ENCODE measurements at regions not wholly inside any gene's neighbourhood (a gene's known extent, or its start where the extent isn't known, plus 50 kb on each side); places are given as distances from the start of the nearest gene placed in this dataset.

DNA sequence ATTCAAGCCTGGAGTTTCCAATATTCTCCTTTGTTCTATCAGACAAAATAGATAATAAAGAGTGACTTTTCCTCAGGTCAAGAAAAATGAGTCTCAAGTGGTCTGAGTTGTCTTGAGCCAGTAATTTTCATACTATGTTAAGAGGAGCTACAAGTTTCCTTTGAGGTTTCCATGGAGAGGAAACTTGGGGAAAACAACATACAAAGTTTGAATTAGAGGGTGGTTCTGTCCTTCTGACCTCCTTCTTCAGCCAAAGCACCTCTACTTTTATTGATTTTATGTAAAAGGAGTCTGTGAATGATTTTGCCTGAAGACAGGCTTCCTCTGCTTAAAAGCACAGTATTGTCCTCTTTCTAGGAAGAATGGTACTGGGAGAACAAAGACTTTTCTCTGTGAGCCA, 497.2 kb upstream of the PKN2 start:
- Histone ChIP-seq H3K4me1 (ENCODE audit: insufficient read depth, low read length) (no peaks in the 10 kb centered on the region), H3K4me3 (ENCODE audit: low read depth in 1 of 2, low read length in 2 of 2) (no peak overlapping the region), H3K9me3 (ENCODE audit: low read length) (no peaks in the 10 kb centered on the region), H3K27me3 (ENCODE audit: control insufficient read depth in 1 of 2, insufficient read depth in 2 of 2, low read length in 2 of 2) (no peaks in the 10 kb centered on the region), H3K36me3 (ENCODE audit: insufficient read depth, low read length) (no peaks in the 10 kb centered on the region), H3K9ac (ENCODE audit: low read length) (no peak overlapping the region), H3K27ac (ENCODE audit: low read depth, low read length) (no peak overlapping the region)

DNA sequence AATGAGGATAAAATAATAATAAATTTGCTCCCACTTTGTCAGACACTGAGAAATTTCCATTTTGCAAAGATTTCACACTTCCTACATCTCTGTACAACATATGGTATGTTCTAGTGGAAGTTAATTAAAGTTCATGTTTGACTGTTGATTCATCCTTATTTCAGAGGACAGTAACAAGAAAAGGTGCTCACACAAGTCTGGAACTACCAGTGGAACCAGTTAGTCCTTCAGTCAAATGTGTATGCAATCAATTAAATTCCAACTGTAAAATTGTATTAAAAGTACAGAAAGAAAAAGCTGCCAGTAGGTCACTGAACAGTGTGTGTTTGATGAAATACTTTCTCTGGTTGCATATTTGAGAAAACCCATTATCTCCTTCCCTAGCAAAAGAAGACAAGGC, 496.0 kb upstream of the PKN2 start:
- Histone ChIP-seq H3K4me1 (ENCODE audit: insufficient read depth, low read length) (no peaks in the 10 kb centered on the region), H3K36me3 (ENCODE audit: insufficient read depth, low read length) (no peaks in the 10 kb centered on the region), H3K4me3 (ENCODE audit: low read depth in 1 of 2, low read length in 2 of 2) (no peak overlapping the region), H3K27ac (ENCODE audit: low read depth, low read length) (no peak overlapping the region), H3K27me3 (ENCODE audit: control insufficient read depth in 1 of 2, insufficient read depth in 2 of 2, low read length in 2 of 2) (no peaks in the 10 kb centered on the region), H3K9ac (ENCODE audit: low read length) (no peak overlapping the region), H3K9me3 (ENCODE audit: low read length) (no peaks in the 10 kb centered on the region)

DNA sequence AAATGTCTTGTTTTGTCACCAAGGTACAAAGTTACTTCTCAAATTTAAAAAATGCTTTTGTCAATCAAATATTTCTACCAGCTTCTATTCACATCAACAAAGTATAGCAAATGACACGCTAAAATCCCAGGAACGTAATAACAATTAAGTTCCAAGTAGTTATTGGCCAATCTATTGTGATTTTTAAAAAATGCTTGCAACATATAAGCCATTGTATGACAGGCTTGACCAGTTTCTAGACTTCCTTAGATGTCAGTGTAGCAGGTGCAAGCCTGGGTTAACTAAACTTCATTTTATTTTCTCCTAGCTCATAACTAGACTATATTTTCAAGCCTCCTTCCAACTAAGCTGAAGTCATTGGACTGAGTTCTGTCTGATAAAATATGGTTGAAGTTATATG, 494.5 kb upstream of the PKN2 start:
- Histone ChIP-seq H3K27ac (ENCODE audit: low read depth, low read length) (no peak overlapping the region), H3K4me1 (ENCODE audit: insufficient read depth, low read length) (no peaks in the 10 kb centered on the region), H3K27me3 (ENCODE audit: control insufficient read depth in 1 of 2, insufficient read depth in 2 of 2, low read length in 2 of 2) (no peaks in the 10 kb centered on the region), H3K4me3 (ENCODE audit: low read depth in 1 of 2, low read length in 2 of 2) (no peak overlapping the region), H3K36me3 (ENCODE audit: insufficient read depth, low read length) (no peaks in the 10 kb centered on the region), H3K9ac (ENCODE audit: low read length) (no peak overlapping the region), H3K9me3 (ENCODE audit: low read length) (no peaks in the 10 kb centered on the region)

- H3K4me1 ChIP-seq (ENCODE audit: insufficient read depth, low read length), result no peaks in the 10 kb centered on the region
- H3K4me3 ChIP-seq (ENCODE audit: low read depth in 1 of 2, low read length in 2 of 2), result no peak overlapping the region
- no peaks in the 10 kb centered on the region for H3K27me3 ChIP-seq (ENCODE audit: control insufficient read depth in 1 of 2, insufficient read depth in 2 of 2, low read length in 2 of 2)
- no peak overlapping the region for H3K27ac ChIP-seq (ENCODE audit: low read depth, low read length)
- H3K36me3 ChIP-seq (ENCODE audit: insufficient read depth, low read length), result no peaks in the 10 kb centered on the region
- H3K9me3 ChIP-seq (ENCODE audit: low read length), result no peaks in the 10 kb centered on the region
- H3K9ac ChIP-seq (ENCODE audit: low read length), result no peak overlapping the region
Observed at GRCh38 chr1:88191917-88192316, 492.2 kb upstream of the PKN2 start.

DNA sequence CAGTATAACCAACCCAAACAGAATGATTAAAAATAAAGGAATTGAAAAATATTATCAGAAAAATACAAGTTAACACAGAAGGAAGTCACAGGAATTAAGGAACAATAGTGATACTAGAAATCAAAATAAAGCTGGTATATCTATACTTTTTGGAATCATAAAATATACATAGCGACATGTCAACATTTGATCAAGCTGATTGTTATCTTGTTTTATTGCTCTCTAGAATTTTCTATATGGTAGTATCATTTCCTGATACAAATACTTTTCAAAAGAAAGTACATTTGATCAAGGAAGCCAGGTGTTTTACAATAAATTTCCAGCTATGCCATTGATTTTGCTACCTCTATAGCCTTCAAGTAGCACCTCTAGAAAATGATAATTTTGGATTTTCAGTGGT, 489.5 kb upstream of the PKN2 start:
- Histone ChIP-seq H3K9me3 (ENCODE audit: low read length) (no peaks in the 10 kb centered on the region), H3K27me3 (ENCODE audit: control insufficient read depth in 1 of 2, insufficient read depth in 2 of 2, low read length in 2 of 2) (no peaks in the 10 kb centered on the region), H3K36me3 (ENCODE audit: insufficient read depth, low read length) (no peaks in the 10 kb centered on the region), H3K9ac (ENCODE audit: low read length) (no peak overlapping the region), H3K4me1 (ENCODE audit: insufficient read depth, low read length) (no peaks in the 10 kb centered on the region), H3K4me3 (ENCODE audit: low read depth in 1 of 2, low read length in 2 of 2) (no peak overlapping the region), H3K27ac (ENCODE audit: low read depth, low read length) (no peak overlapping the region)

GRCh38 chr1:88200545-88200944, 483.5 kb upstream of the PKN2 start:
- Histone ChIP-seq H3K4me3 (ENCODE audit: low read depth in 1 of 2, low read length in 2 of 2) (no peak overlapping the region), H3K4me1 (ENCODE audit: insufficient read depth, low read length) (no peaks in the 10 kb centered on the region), H3K27ac (ENCODE audit: low read depth, low read length) (no peak overlapping the region), H3K9me3 (ENCODE audit: low read length) (no peaks in the 10 kb centered on the region), H3K27me3 (ENCODE audit: control insufficient read depth in 1 of 2, insufficient read depth in 2 of 2, low read length in 2 of 2) (no peaks in the 10 kb centered on the region), H3K36me3 (ENCODE audit: insufficient read depth, low read length) (no peaks in the 10 kb centered on the region), H3K9ac (ENCODE audit: low read length) (no peak overlapping the region)

GRCh38 chr1:88204111-88204510, 480.0 kb upstream of the PKN2 start:
- Histone ChIP-seq H3K36me3 (ENCODE audit: insufficient read depth, low read length) (no peaks in the 10 kb centered on the region), H3K9me3 (ENCODE audit: low read length) (no peaks in the 10 kb centered on the region), H3K27me3 (ENCODE audit: control insufficient read depth in 1 of 2, insufficient read depth in 2 of 2, low read length in 2 of 2) (no peaks in the 10 kb centered on the region), H3K27ac (ENCODE audit: low read depth, low read length) (no peak overlapping the region), H3K4me3 (ENCODE audit: low read depth in 1 of 2, low read length in 2 of 2) (no peak overlapping the region), H3K9ac (ENCODE audit: low read length) (no peak overlapping the region), H3K4me1 (ENCODE audit: insufficient read depth, low read length) (no peaks in the 10 kb centered on the region)

- Histone ChIP-seq H3K4me1 (ENCODE audit: insufficient read depth, low read length) (no peaks in the 10 kb centered on the region), H3K27ac (ENCODE audit: low read depth, low read length) (no peak overlapping the region), H3K9ac (ENCODE audit: low read length) (no peak overlapping the region), H3K36me3 (ENCODE audit: insufficient read depth, low read length) (no peaks in the 10 kb centered on the region), H3K4me3 (ENCODE audit: low read depth in 1 of 2, low read length in 2 of 2) (no peak overlapping the region), H3K9me3 (ENCODE audit: low read length) (no peaks in the 10 kb centered on the region), H3K27me3 (ENCODE audit: control insufficient read depth in 1 of 2, insufficient read depth in 2 of 2, low read length in 2 of 2) (no peaks in the 10 kb centered on the region)
Observed at GRCh38 chr1:88204612-88205167, 479.4 kb upstream of the PKN2 start.

DNA sequence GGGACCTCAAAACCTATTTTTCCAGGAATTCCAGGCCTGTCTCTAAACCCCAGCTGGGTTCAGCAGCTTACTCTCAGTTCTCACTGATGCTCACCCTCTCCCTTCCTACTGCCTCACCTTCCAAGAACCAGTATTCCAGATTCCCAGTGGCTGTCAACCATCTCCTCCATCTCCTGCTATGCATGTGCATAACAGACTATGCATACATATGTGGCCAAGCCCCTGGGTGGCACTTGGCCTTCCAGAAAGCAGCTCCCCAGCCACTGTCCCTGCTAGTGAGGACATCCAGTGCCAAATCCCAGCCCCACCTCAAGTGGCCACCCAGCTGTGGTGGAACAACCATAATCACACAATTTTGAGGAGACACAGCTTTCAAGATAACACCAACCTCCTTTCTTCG, 475.7 kb upstream of the PKN2 start:
- Histone ChIP-seq H3K4me1 (ENCODE audit: insufficient read depth, low read length) (no peaks in the 10 kb centered on the region), H3K36me3 (ENCODE audit: insufficient read depth, low read length) (no peaks in the 10 kb centered on the region), H3K27me3 (ENCODE audit: control insufficient read depth in 1 of 2, insufficient read depth in 2 of 2, low read length in 2 of 2) (no peaks in the 10 kb centered on the region), H3K4me3 (ENCODE audit: low read depth in 1 of 2, low read length in 2 of 2) (no peak overlapping the region), H3K9ac (ENCODE audit: low read length) (no peak overlapping the region), H3K9me3 (ENCODE audit: low read length) (no peaks in the 10 kb centered on the region), H3K27ac (ENCODE audit: low read depth, low read length) (no peak overlapping the region)

- Histone ChIP-seq H3K27me3 (ENCODE audit: control insufficient read depth in 1 of 2, insufficient read depth in 2 of 2, low read length in 2 of 2) (no peaks in the 10 kb centered on the region), H3K4me3 (ENCODE audit: low read depth in 1 of 2, low read length in 2 of 2) (no peak overlapping the region), H3K9me3 (ENCODE audit: low read length) (no peaks in the 10 kb centered on the region), H3K4me1 (ENCODE audit: insufficient read depth, low read length) (no peaks in the 10 kb centered on the region), H3K9ac (ENCODE audit: low read length) (no peak overlapping the region), H3K36me3 (ENCODE audit: insufficient read depth, low read length) (no peaks in the 10 kb centered on the region), H3K27ac (ENCODE audit: low read depth, low read length) (no peak overlapping the region)
Observed at GRCh38 chr1:88210103-88210787, 473.8 kb upstream of the PKN2 start.

- no peaks in the 10 kb centered on the region for H3K27me3 ChIP-seq (ENCODE audit: control insufficient read depth in 1 of 2, insufficient read depth in 2 of 2, low read length in 2 of 2)
- H3K4me1 ChIP-seq (ENCODE audit: insufficient read depth, low read length), result no peaks in the 10 kb centered on the region
- H3K9ac ChIP-seq (ENCODE audit: low read length), result no peak overlapping the region
- H3K4me3 ChIP-seq (ENCODE audit: low read depth in 1 of 2, low read length in 2 of 2), result no peak overlapping the region
- H3K36me3 ChIP-seq (ENCODE audit: insufficient read depth, low read length), result no peaks in the 10 kb centered on the region
- H3K27ac ChIP-seq (ENCODE audit: low read depth, low read length), result no peak overlapping the region
- H3K9me3 ChIP-seq (ENCODE audit: low read length), result no peaks in the 10 kb centered on the region
Observed at GRCh38 chr1:88216441-88216840, 467.6 kb upstream of the PKN2 start.

DNA sequence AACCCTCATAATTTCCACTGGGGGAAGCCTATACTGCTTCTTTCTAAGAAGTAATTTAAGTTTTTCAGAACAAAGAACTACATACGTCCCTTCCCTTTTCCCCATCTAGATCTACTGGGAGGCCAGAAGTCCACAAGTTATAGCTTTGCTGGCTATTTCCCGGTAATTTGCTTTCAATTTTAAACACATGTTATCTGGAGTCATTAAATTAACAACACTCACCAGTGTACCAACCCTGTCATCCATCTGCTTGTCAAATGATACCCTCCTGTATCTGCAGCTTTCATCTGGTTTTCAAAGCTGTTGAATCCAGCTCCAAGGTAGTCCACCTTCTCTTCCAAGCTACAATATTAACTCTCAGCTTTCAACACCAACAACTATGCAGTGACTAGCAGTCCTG, 466.7 kb upstream of the PKN2 start:
- H3K9me3 ChIP-seq (ENCODE audit: low read length), result no peaks in the 10 kb centered on the region
- no peak overlapping the region for H3K9ac ChIP-seq (ENCODE audit: low read length)
- no peaks in the 10 kb centered on the region for H3K36me3 ChIP-seq (ENCODE audit: insufficient read depth, low read length)
- H3K27me3 ChIP-seq (ENCODE audit: control insufficient read depth in 1 of 2, insufficient read depth in 2 of 2, low read length in 2 of 2), result no peaks in the 10 kb centered on the region
- H3K27ac ChIP-seq (ENCODE audit: low read depth, low read length), result no peak overlapping the region
- no peak overlapping the region for H3K4me3 ChIP-seq (ENCODE audit: low read depth in 1 of 2, low read length in 2 of 2)
- H3K4me1 ChIP-seq (ENCODE audit: insufficient read depth, low read length), result no peaks in the 10 kb centered on the region

All from muscle layer of colon (tissue), 2 donors.